ENCODE measurements at regions not wholly inside any gene's neighbourhood (a gene's known extent, or its start where the extent isn't known, plus 50 kb on each side); places are given as distances from the start of the nearest gene placed in this dataset.

GRCh38 chr2:136715146-136715545, 50.2 kb upstream of the THSD7B start:
- POLR2A ChIA-PET = no interaction called here
- CTCF ChIA-PET = no interaction called here
- no peak for DNase-seq (ENCODE audit: extremely low spot score)
- TF ChIP-seq NFRKB (IDR thresholded peaks at IDR 0.05) (no peak), BHLHE40 (IDR thresholded peaks at IDR 0.05; ENCODE audit: borderline replicate concordance) (no peak), TARDBP (IDR thresholded peaks at IDR 0.05) (no peak), FOXM1 (IDR thresholded peaks at IDR 0.05; ENCODE audit: borderline replicate concordance) (no peak), CTBP1 (IDR thresholded peaks at IDR 0.05; ENCODE audit: borderline replicate concordance) (no peak), FOXK2 (IDR thresholded peaks at IDR 0.05) (no peak), ZNF384 (IDR thresholded peaks at IDR 0.05) (no peak), LEF1 (IDR thresholded peaks at IDR 0.05; ENCODE audit: borderline replicate concordance) (no peak), FOXA1 (IDR thresholded peaks at IDR 0.05) (no peak), HDGF (IDR thresholded peaks at IDR 0.05; ENCODE audit: borderline replicate concordance) (no peak), ELF4 (IDR thresholded peaks at IDR 0.05) (no peak), SUZ12 (IDR thresholded peaks at IDR 0.05) (no peak), PKNOX1 (IDR thresholded peaks at IDR 0.05) (no peak), ARNT (IDR thresholded peaks at IDR 0.05) (no peak), L3MBTL2 (conservative IDR thresholded peaks at IDR 0.05) (no peak), SP1 (IDR thresholded peaks at IDR 0.05) (no peak)

- no peak for DNase-seq (ENCODE audit: extremely low spot score)
- TF ChIP-seq BHLHE40 (IDR thresholded peaks at IDR 0.05; ENCODE audit: borderline replicate concordance) (no peak), LEF1 (IDR thresholded peaks at IDR 0.05; ENCODE audit: borderline replicate concordance) (no peak), ARNT (IDR thresholded peaks at IDR 0.05) (no peak), FOXM1 (IDR thresholded peaks at IDR 0.05; ENCODE audit: borderline replicate concordance) (no peak), L3MBTL2 (conservative IDR thresholded peaks at IDR 0.05) (no peak)
- ChIA-PET POLR2A (no interaction called here), CTCF (no interaction called here)
Observed at GRCh38 chr2:136714452-136714951, 50.8 kb upstream of the THSD7B start.

GRCh38 chr2:136713739-136714138, 51.6 kb upstream of the THSD7B start:
- CTCF ChIA-PET = no interaction called here
- no peak for TF ChIP-seq FOXA1 (IDR thresholded peaks at IDR 0.05)
- no peak for TF ChIP-seq HDGF (IDR thresholded peaks at IDR 0.05; ENCODE audit: borderline replicate concordance)
- no peak for TF ChIP-seq CTBP1 (IDR thresholded peaks at IDR 0.05; ENCODE audit: borderline replicate concordance)
- TF ChIP-seq PKNOX1 (IDR thresholded peaks at IDR 0.05) = no peak
- no peak for TF ChIP-seq FOXK2 (IDR thresholded peaks at IDR 0.05)
- TF ChIP-seq ZNF384 (IDR thresholded peaks at IDR 0.05) = no peak
- no peak for TF ChIP-seq BHLHE40 (IDR thresholded peaks at IDR 0.05; ENCODE audit: borderline replicate concordance)
- no peak for TF ChIP-seq TARDBP (IDR thresholded peaks at IDR 0.05)
- TF ChIP-seq ARNT (IDR thresholded peaks at IDR 0.05) = no peak
- no peak for TF ChIP-seq NFRKB (IDR thresholded peaks at IDR 0.05)
- no peak for TF ChIP-seq FOXM1 (IDR thresholded peaks at IDR 0.05; ENCODE audit: borderline replicate concordance)
- no peak for TF ChIP-seq SP1 (IDR thresholded peaks at IDR 0.05)
- TF ChIP-seq ELF4 (IDR thresholded peaks at IDR 0.05) = no peak
- no peak for TF ChIP-seq SUZ12 (IDR thresholded peaks at IDR 0.05)
- no peak for TF ChIP-seq LEF1 (IDR thresholded peaks at IDR 0.05; ENCODE audit: borderline replicate concordance)
- no peak for TF ChIP-seq L3MBTL2 (conservative IDR thresholded peaks at IDR 0.05)
- DNase-seq (ENCODE audit: extremely low spot score) = no peak
- POLR2A ChIA-PET = no interaction called here

GRCh38 chr2:136705336-136705735, 60.0 kb upstream of the THSD7B start:
- ChIA-PET POLR2A (no interaction called here), CTCF (no interaction called here)
- TF ChIP-seq ARNT (IDR thresholded peaks at IDR 0.05) = no peak
- TF ChIP-seq FOXK2 (IDR thresholded peaks at IDR 0.05) = no peak
- no peak for TF ChIP-seq ELF4 (IDR thresholded peaks at IDR 0.05)
- TF ChIP-seq L3MBTL2 (conservative IDR thresholded peaks at IDR 0.05) = no peak
- no peak for TF ChIP-seq NFRKB (IDR thresholded peaks at IDR 0.05)
- no peak for TF ChIP-seq TARDBP (IDR thresholded peaks at IDR 0.05)
- TF ChIP-seq LEF1 (IDR thresholded peaks at IDR 0.05; ENCODE audit: borderline replicate concordance) = no peak
- TF ChIP-seq BHLHE40 (IDR thresholded peaks at IDR 0.05; ENCODE audit: borderline replicate concordance) = no peak
- TF ChIP-seq FOXA1 (IDR thresholded peaks at IDR 0.05) = no peak
- TF ChIP-seq SUZ12 (IDR thresholded peaks at IDR 0.05) = no peak
- no peak for TF ChIP-seq HDGF (IDR thresholded peaks at IDR 0.05; ENCODE audit: borderline replicate concordance)
- DNase-seq (ENCODE audit: extremely low spot score) = no peak

- POLR2A ChIA-PET = no interaction called here
- DNase-seq (ENCODE audit: extremely low spot score) = no peak
- no peak for TF ChIP-seq ZNF384 (IDR thresholded peaks at IDR 0.05)
- TF ChIP-seq SP1 (IDR thresholded peaks at IDR 0.05) = no peak
- no peak for TF ChIP-seq BHLHE40 (IDR thresholded peaks at IDR 0.05; ENCODE audit: borderline replicate concordance)
- no peak for TF ChIP-seq FOXA1 (IDR thresholded peaks at IDR 0.05)
- TF ChIP-seq FOXM1 (IDR thresholded peaks at IDR 0.05; ENCODE audit: borderline replicate concordance) = no peak
- no peak for TF ChIP-seq HDGF (IDR thresholded peaks at IDR 0.05; ENCODE audit: borderline replicate concordance)
- no peak for TF ChIP-seq FOXK2 (IDR thresholded peaks at IDR 0.05)
- no peak for TF ChIP-seq SUZ12 (IDR thresholded peaks at IDR 0.05)
- TF ChIP-seq ARNT (IDR thresholded peaks at IDR 0.05) = no peak
- no peak for TF ChIP-seq NFRKB (IDR thresholded peaks at IDR 0.05)
- no peak for TF ChIP-seq ELF4 (IDR thresholded peaks at IDR 0.05)
- no peak for TF ChIP-seq CTBP1 (IDR thresholded peaks at IDR 0.05; ENCODE audit: borderline replicate concordance)
- TF ChIP-seq LEF1 (IDR thresholded peaks at IDR 0.05; ENCODE audit: borderline replicate concordance) = no peak
- TF ChIP-seq L3MBTL2 (conservative IDR thresholded peaks at IDR 0.05) = no peak
- no peak for TF ChIP-seq PKNOX1 (IDR thresholded peaks at IDR 0.05)
- no peak for TF ChIP-seq TARDBP (IDR thresholded peaks at IDR 0.05)
- CTCF ChIA-PET = no interaction called here
Observed at GRCh38 chr2:136703214-136703613, 62.1 kb upstream of the THSD7B start.

- TF ChIP-seq ARNT (IDR thresholded peaks at IDR 0.05) (no peak), TARDBP (IDR thresholded peaks at IDR 0.05) (no peak), FOXA1 (IDR thresholded peaks at IDR 0.05) (no peak), ZNF384 (IDR thresholded peaks at IDR 0.05) (no peak), NFRKB (IDR thresholded peaks at IDR 0.05) (no peak), SP1 (IDR thresholded peaks at IDR 0.05) (no peak), FOXK2 (IDR thresholded peaks at IDR 0.05) (no peak), ELF4 (IDR thresholded peaks at IDR 0.05) (no peak), SUZ12 (IDR thresholded peaks at IDR 0.05) (no peak), BHLHE40 (IDR thresholded peaks at IDR 0.05; ENCODE audit: borderline replicate concordance) (no peak), HDGF (IDR thresholded peaks at IDR 0.05; ENCODE audit: borderline replicate concordance) (no peak), FOXM1 (IDR thresholded peaks at IDR 0.05; ENCODE audit: borderline replicate concordance) (no peak), LEF1 (IDR thresholded peaks at IDR 0.05; ENCODE audit: borderline replicate concordance) (no peak), L3MBTL2 (conservative IDR thresholded peaks at IDR 0.05) (no peak), PKNOX1 (IDR thresholded peaks at IDR 0.05) (no peak)
Observed at GRCh38 chr2:136696438-136696837, 68.9 kb upstream of the THSD7B start.

More at GRCh38 chr2:136696438-136696837, 68.9 kb upstream of the THSD7B start:
- ChIA-PET POLR2A (no interaction called here), CTCF (no interaction called here)
- no peak for DNase-seq (ENCODE audit: extremely low spot score)

Data from HEK293T (cell line).